ENCODE measurements at regions not wholly inside any gene's neighbourhood (a gene's known extent, or its start where the extent isn't known, plus 50 kb on each side); places are given as distances from the start of the nearest gene placed in this dataset.

- FAIRE-seq (no peak), DNase-seq (no peak), ATAC-seq (no peak)
- no peak for TF ChIP-seq CTCF (IDR thresholded peaks at IDR 0.05)
- intact Hi-C loops (cut with DNase I), result no loop called here
- Histone ChIP-seq H3K27me3 (no peaks in the 10 kb centered on the region), H3K36me3 (no peaks in the 10 kb centered on the region), H3K4me1 (no peaks in the 10 kb centered on the region), H3K9me3 (no peaks in the 10 kb centered on the region), H3K27ac (no peak overlapping the region), H3K4me3 (no peak overlapping the region)
- 70 to 75% methylated on average over 4 of the region's 4 CpGs for WGBS, 2 donors
Observed at GRCh38 chr2:15713475-15713874, 121.8 kb downstream of the DDX1 start.

GRCh38 chr2:15714002-15714401, 122.3 kb downstream of the DDX1 start:
- Histone ChIP-seq H3K27me3 (no peaks in the 10 kb centered on the region), H3K4me1 (no peaks in the 10 kb centered on the region), H3K9me3 (no peaks in the 10 kb centered on the region), H3K4me3 (no peak overlapping the region), H3K27ac (no peak overlapping the region), H3K36me3 (no peaks in the 10 kb centered on the region)
- WGBS, 2 donors, result 84 to 94% methylated on average over 5 of the region's 5 CpGs
- DNase-seq (peak in 1 of 6 donors; percentile 11), ATAC-seq (no peak), FAIRE-seq (no peak)
- TF ChIP-seq CTCF (IDR thresholded peaks at IDR 0.05), result no peak
- intact Hi-C loops (cut with DNase I), result no loop called here

GRCh38 chr2:15714609-15715008, 122.9 kb downstream of the DDX1 start:
- Histone ChIP-seq H3K4me3 (no peak overlapping the region), H3K27ac (no peak overlapping the region), H3K4me1 (no peaks in the 10 kb centered on the region), H3K9me3 (no peaks in the 10 kb centered on the region), H3K27me3 (no peaks in the 10 kb centered on the region), H3K36me3 (no peaks in the 10 kb centered on the region)
- intact Hi-C loops (cut with DNase I), result no loop called here
- WGBS, 2 donors, result 93 to 97% methylated on average over 1 of the region's 1 CpG
- no peak for FAIRE-seq
- no peak for ATAC-seq
- DNase-seq, result no peak
- no peak for TF ChIP-seq CTCF (IDR thresholded peaks at IDR 0.05)

- no peak for TF ChIP-seq CTCF (IDR thresholded peaks at IDR 0.05)
- 85 to 86% methylated on average over 8 of the region's 8 CpGs for WGBS, 2 donors
- intact Hi-C loops (cut with DNase I), result no loop called here
- no peaks in the 10 kb centered on the region for H3K36me3 ChIP-seq
- H3K9me3 ChIP-seq, result no peaks in the 10 kb centered on the region
- no peak overlapping the region for H3K27ac ChIP-seq
- no peaks in the 10 kb centered on the region for H3K27me3 ChIP-seq
- ATAC-seq, result no peak
- no peaks in the 10 kb centered on the region for H3K4me1 ChIP-seq
- FAIRE-seq, result no peak
- peak in 1 of 6 donors; percentile 13 for DNase-seq
- H3K4me3 ChIP-seq, result no peak overlapping the region
Observed at GRCh38 chr2:15715596-15715995, 123.9 kb downstream of the DDX1 start.

GRCh38 chr2:15718103-15718943, 126.7 kb downstream of the DDX1 start:
- ATAC-seq, result no peak
- 77 to 88% methylated on average over 8 of the region's 8 CpGs for WGBS, 2 donors
- no peaks in the 10 kb centered on the region for H3K27me3 ChIP-seq
- no peak for TF ChIP-seq CTCF (IDR thresholded peaks at IDR 0.05)
- no peak for FAIRE-seq
- no peaks in the 10 kb centered on the region for H3K36me3 ChIP-seq
- no peaks in the 10 kb centered on the region for H3K4me1 ChIP-seq
- intact Hi-C loops (cut with DNase I), result no loop called here
- no peaks in the 10 kb centered on the region for H3K9me3 ChIP-seq
- H3K27ac ChIP-seq, result no peak overlapping the region
- H3K4me3 ChIP-seq, result no peak overlapping the region
- DNase-seq, result no peak
